Hepatocyte (in vitro differentiated cells): ENCODE measurements at regions not wholly inside any gene's neighbourhood (a gene's known extent, or its start where the extent isn't known, plus 50 kb on each side); places are given as distances from the start of the nearest gene placed in this dataset.

Source experiments
- CTCF ChIP-seq: fragments of 200-600 bp; sonication (generic); IDR thresholded peaks from 2 replicates; pipeline ENCODE4 v1.5.1; 2016; ENCODE audit warnings: antibody characterized with exemption, mild to moderate bottlenecking; ENCODE audit not compliant: poor library complexity
- EZH2 ChIP-seq: fragments of 200-600 bp; sonication (generic); IDR thresholded peaks from 2 replicates; pipeline ENCODE4 v1.6.1; 2016; ENCODE audit warnings: antibody characterized with exemption, mild to moderate bottlenecking, borderline replicate concordance

GRCh38 chr22:48714231-48714630 lies 1113.4 kb downstream of the BRD1 start:
- TF ChIP-seq CTCF, result no peak
- no peak for TF ChIP-seq EZH2
